ENCODE measurements at regions not wholly inside any gene's neighbourhood (a gene's known extent, or its start where the extent isn't known, plus 50 kb on each side); places are given as distances from the start of the nearest gene placed in this dataset.
"Not testable (repeated sequence)": the region's sequence is repeated elsewhere in the genome, so short reads cannot be mapped to it uniquely, and the experiment has no call there.

GRCh38 chr1:87436115-87436514 is 107.4 kb downstream of the LMO4 start:
- not testable (repeated sequence) for H3K27me3 ChIP-seq (ENCODE audit: control insufficient read depth in 3 of 3, insufficient read depth in 3 of 3, low read length in 3 of 3); H3K9me3 ChIP-seq (ENCODE audit: control insufficient read depth in 3 of 3, low read length in 3 of 3); H3K9ac ChIP-seq (ENCODE audit: low read depth in 1 of 3, low read length in 3 of 3); H3K4me1 ChIP-seq (ENCODE audit: control insufficient read depth in 3 of 3, insufficient read depth in 3 of 3, low read length in 3 of 3); H3K36me3 ChIP-seq (ENCODE audit: control insufficient read depth in 3 of 3, insufficient read depth in 3 of 3, low read length in 3 of 3); H3K4me3 ChIP-seq (ENCODE audit: low read length in 3 of 3); H3K27ac ChIP-seq (ENCODE audit: low read depth, low read length)

- Histone ChIP-seq H3K27me3 (ENCODE audit: control insufficient read depth in 3 of 3, insufficient read depth in 3 of 3, low read length in 3 of 3) (no peaks in the 10 kb centered on the region), H3K4me1 (ENCODE audit: control insufficient read depth in 3 of 3, insufficient read depth in 3 of 3, low read length in 3 of 3) (no peaks in the 10 kb centered on the region), H3K9me3 (ENCODE audit: control insufficient read depth in 3 of 3, low read length in 3 of 3) (no peaks in the 10 kb centered on the region), H3K4me3 (ENCODE audit: low read length in 3 of 3) (no peak overlapping the region), H3K9ac (ENCODE audit: low read depth in 1 of 3, low read length in 3 of 3) (no peak overlapping the region), H3K36me3 (ENCODE audit: control insufficient read depth in 3 of 3, insufficient read depth in 3 of 3, low read length in 3 of 3) (no peaks in the 10 kb centered on the region), H3K27ac (ENCODE audit: low read depth, low read length) (no peak overlapping the region)
These were observed 107.9 kb downstream of the LMO4 start for GRCh38 chr1:87436534-87436933.

GRCh38 chr1:87437663-87438295 is 109.1 kb downstream of the LMO4 start:
- Histone ChIP-seq H3K4me3 (ENCODE audit: low read length in 3 of 3) (no peak overlapping the region), H3K9ac (ENCODE audit: low read depth in 1 of 3, low read length in 3 of 3) (no peak overlapping the region), H3K4me1 (ENCODE audit: control insufficient read depth in 3 of 3, insufficient read depth in 3 of 3, low read length in 3 of 3) (no peaks in the 10 kb centered on the region), H3K27me3 (ENCODE audit: control insufficient read depth in 3 of 3, insufficient read depth in 3 of 3, low read length in 3 of 3) (no peaks in the 10 kb centered on the region), H3K27ac (ENCODE audit: low read depth, low read length) (no peak overlapping the region), H3K36me3 (ENCODE audit: control insufficient read depth in 3 of 3, insufficient read depth in 3 of 3, low read length in 3 of 3) (no peaks in the 10 kb centered on the region), H3K9me3 (ENCODE audit: control insufficient read depth in 3 of 3, low read length in 3 of 3) (no peaks in the 10 kb centered on the region)

- Histone ChIP-seq H3K9ac (ENCODE audit: low read depth in 1 of 3, low read length in 3 of 3) (no peak overlapping the region), H3K4me1 (ENCODE audit: control insufficient read depth in 3 of 3, insufficient read depth in 3 of 3, low read length in 3 of 3) (no peaks in the 10 kb centered on the region)
These were observed 111.1 kb downstream of the LMO4 start for GRCh38 chr1:87439821-87440220.

GRCh38 chr1:87449348-87449963 is 120.8 kb downstream of the LMO4 start:
- H3K4me1 ChIP-seq (ENCODE audit: control insufficient read depth in 3 of 3, insufficient read depth in 3 of 3, low read length in 3 of 3): no peaks in the 10 kb centered on the region
- H3K9me3 ChIP-seq (ENCODE audit: control insufficient read depth in 3 of 3, low read length in 3 of 3): no peaks in the 10 kb centered on the region
- no peak overlapping the region for H3K27ac ChIP-seq (ENCODE audit: low read depth, low read length)

More at GRCh38 chr1:87439821-87440220, 111.1 kb downstream of the LMO4 start:
- no peaks in the 10 kb centered on the region for H3K36me3 ChIP-seq (ENCODE audit: control insufficient read depth in 3 of 3, insufficient read depth in 3 of 3, low read length in 3 of 3)
- H3K27me3 ChIP-seq (ENCODE audit: control insufficient read depth in 3 of 3, insufficient read depth in 3 of 3, low read length in 3 of 3): no peaks in the 10 kb centered on the region
- no peak overlapping the region for H3K4me3 ChIP-seq (ENCODE audit: low read length in 3 of 3)
- H3K27ac ChIP-seq (ENCODE audit: low read depth, low read length): no peak overlapping the region
- no peaks in the 10 kb centered on the region for H3K9me3 ChIP-seq (ENCODE audit: control insufficient read depth in 3 of 3, low read length in 3 of 3)

GRCh38 chr1:87450136-87450535 is 121.5 kb downstream of the LMO4 start:
- Histone ChIP-seq H3K9ac (ENCODE audit: low read depth in 1 of 3, low read length in 3 of 3) (no peak overlapping the region), H3K27me3 (ENCODE audit: control insufficient read depth in 3 of 3, insufficient read depth in 3 of 3, low read length in 3 of 3) (no peaks in the 10 kb centered on the region), H3K27ac (ENCODE audit: low read depth, low read length) (no peak overlapping the region), H3K4me3 (ENCODE audit: low read length in 3 of 3) (no peak overlapping the region), H3K9me3 (ENCODE audit: control insufficient read depth in 3 of 3, low read length in 3 of 3) (no peaks in the 10 kb centered on the region), H3K4me1 (ENCODE audit: control insufficient read depth in 3 of 3, insufficient read depth in 3 of 3, low read length in 3 of 3) (no peaks in the 10 kb centered on the region), H3K36me3 (ENCODE audit: control insufficient read depth in 3 of 3, insufficient read depth in 3 of 3, low read length in 3 of 3) (no peaks in the 10 kb centered on the region)

More at GRCh38 chr1:87449348-87449963, 120.8 kb downstream of the LMO4 start:
- Histone ChIP-seq H3K9ac (ENCODE audit: low read depth in 1 of 3, low read length in 3 of 3) (no peak overlapping the region), H3K27me3 (ENCODE audit: control insufficient read depth in 3 of 3, insufficient read depth in 3 of 3, low read length in 3 of 3) (no peaks in the 10 kb centered on the region), H3K4me3 (ENCODE audit: low read length in 3 of 3) (no peak overlapping the region), H3K36me3 (ENCODE audit: control insufficient read depth in 3 of 3, insufficient read depth in 3 of 3, low read length in 3 of 3) (no peaks in the 10 kb centered on the region)

- Histone ChIP-seq H3K27me3 (ENCODE audit: control insufficient read depth in 3 of 3, insufficient read depth in 3 of 3, low read length in 3 of 3) (no peaks in the 10 kb centered on the region), H3K9me3 (ENCODE audit: control insufficient read depth in 3 of 3, low read length in 3 of 3) (no peaks in the 10 kb centered on the region), H3K4me1 (ENCODE audit: control insufficient read depth in 3 of 3, insufficient read depth in 3 of 3, low read length in 3 of 3) (no peaks in the 10 kb centered on the region), H3K4me3 (ENCODE audit: low read length in 3 of 3) (no peak overlapping the region), H3K9ac (ENCODE audit: low read depth in 1 of 3, low read length in 3 of 3) (no peak overlapping the region), H3K36me3 (ENCODE audit: control insufficient read depth in 3 of 3, insufficient read depth in 3 of 3, low read length in 3 of 3) (no peaks in the 10 kb centered on the region), H3K27ac (ENCODE audit: low read depth, low read length) (no peak overlapping the region)
These were observed 122.0 kb downstream of the LMO4 start for GRCh38 chr1:87450615-87451209.

- H3K4me3 ChIP-seq (ENCODE audit: low read length in 3 of 3): no peak overlapping the region
- no peaks in the 10 kb centered on the region for H3K9me3 ChIP-seq (ENCODE audit: control insufficient read depth in 3 of 3, low read length in 3 of 3)
These were observed 122.7 kb downstream of the LMO4 start for GRCh38 chr1:87451229-87451920.

GRCh38 chr1:87452648-87453047 is 124.0 kb downstream of the LMO4 start:
- H3K9me3 ChIP-seq (ENCODE audit: control insufficient read depth in 3 of 3, low read length in 3 of 3): no peaks in the 10 kb centered on the region
- no peak overlapping the region for H3K4me3 ChIP-seq (ENCODE audit: low read length in 3 of 3)
- no peaks in the 10 kb centered on the region for H3K4me1 ChIP-seq (ENCODE audit: control insufficient read depth in 3 of 3, insufficient read depth in 3 of 3, low read length in 3 of 3)
- no peaks in the 10 kb centered on the region for H3K36me3 ChIP-seq (ENCODE audit: control insufficient read depth in 3 of 3, insufficient read depth in 3 of 3, low read length in 3 of 3)
- no peak overlapping the region for H3K9ac ChIP-seq (ENCODE audit: low read depth in 1 of 3, low read length in 3 of 3)
- H3K27ac ChIP-seq (ENCODE audit: low read depth, low read length): no peak overlapping the region
- H3K27me3 ChIP-seq (ENCODE audit: control insufficient read depth in 3 of 3, insufficient read depth in 3 of 3, low read length in 3 of 3): no peaks in the 10 kb centered on the region

More at GRCh38 chr1:87451229-87451920, 122.7 kb downstream of the LMO4 start:
- Histone ChIP-seq H3K9ac (ENCODE audit: low read depth in 1 of 3, low read length in 3 of 3) (no peak overlapping the region), H3K27ac (ENCODE audit: low read depth, low read length) (no peak overlapping the region), H3K27me3 (ENCODE audit: control insufficient read depth in 3 of 3, insufficient read depth in 3 of 3, low read length in 3 of 3) (no peaks in the 10 kb centered on the region), H3K4me1 (ENCODE audit: control insufficient read depth in 3 of 3, insufficient read depth in 3 of 3, low read length in 3 of 3) (no peaks in the 10 kb centered on the region), H3K36me3 (ENCODE audit: control insufficient read depth in 3 of 3, insufficient read depth in 3 of 3, low read length in 3 of 3) (no peaks in the 10 kb centered on the region)

GRCh38 chr1:87457408-87457807 is 128.7 kb downstream of the LMO4 start:
- Histone ChIP-seq H3K9ac (ENCODE audit: low read depth in 1 of 3, low read length in 3 of 3) (no peak overlapping the region), H3K4me1 (ENCODE audit: control insufficient read depth in 3 of 3, insufficient read depth in 3 of 3, low read length in 3 of 3) (no peaks in the 10 kb centered on the region), H3K9me3 (ENCODE audit: control insufficient read depth in 3 of 3, low read length in 3 of 3) (no peaks in the 10 kb centered on the region), H3K27ac (ENCODE audit: low read depth, low read length) (no peak overlapping the region), H3K27me3 (ENCODE audit: control insufficient read depth in 3 of 3, insufficient read depth in 3 of 3, low read length in 3 of 3) (no peaks in the 10 kb centered on the region), H3K4me3 (ENCODE audit: low read length in 3 of 3) (no peak overlapping the region), H3K36me3 (ENCODE audit: control insufficient read depth in 3 of 3, insufficient read depth in 3 of 3, low read length in 3 of 3) (no peaks in the 10 kb centered on the region)

Data from skeletal muscle tissue (tissue), 3 donors.